ENCODE measurements at regions not wholly inside any gene's neighbourhood (a gene's known extent, or its start where the extent isn't known, plus 50 kb on each side); places are given as distances from the start of the nearest gene placed in this dataset.

DNA sequence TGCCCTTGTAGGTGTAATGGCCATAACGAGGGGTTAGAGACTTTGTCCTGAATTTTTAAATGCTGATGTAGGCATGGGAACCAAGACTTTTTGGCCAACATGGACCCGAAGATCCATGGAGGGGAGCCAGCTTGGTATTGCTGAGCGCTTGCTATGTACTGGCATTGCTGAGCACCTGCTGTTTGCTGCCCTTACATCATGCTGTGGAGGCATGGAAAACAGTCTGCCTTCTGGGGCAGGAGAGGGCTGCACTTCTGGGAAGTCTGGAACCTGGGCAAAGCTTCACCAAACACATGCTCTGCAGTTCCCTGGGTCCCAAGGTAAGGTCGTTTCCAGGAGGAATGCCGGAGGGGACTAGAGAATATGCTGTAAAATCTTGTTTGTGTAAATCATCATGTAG is 86.3 kb upstream of the CNIH3 start:
- intact Hi-C loops (cut with DNase I; ENCODE audit: low total_unique reads): no loop called here
- TF ChIP-seq, protein P1, sequence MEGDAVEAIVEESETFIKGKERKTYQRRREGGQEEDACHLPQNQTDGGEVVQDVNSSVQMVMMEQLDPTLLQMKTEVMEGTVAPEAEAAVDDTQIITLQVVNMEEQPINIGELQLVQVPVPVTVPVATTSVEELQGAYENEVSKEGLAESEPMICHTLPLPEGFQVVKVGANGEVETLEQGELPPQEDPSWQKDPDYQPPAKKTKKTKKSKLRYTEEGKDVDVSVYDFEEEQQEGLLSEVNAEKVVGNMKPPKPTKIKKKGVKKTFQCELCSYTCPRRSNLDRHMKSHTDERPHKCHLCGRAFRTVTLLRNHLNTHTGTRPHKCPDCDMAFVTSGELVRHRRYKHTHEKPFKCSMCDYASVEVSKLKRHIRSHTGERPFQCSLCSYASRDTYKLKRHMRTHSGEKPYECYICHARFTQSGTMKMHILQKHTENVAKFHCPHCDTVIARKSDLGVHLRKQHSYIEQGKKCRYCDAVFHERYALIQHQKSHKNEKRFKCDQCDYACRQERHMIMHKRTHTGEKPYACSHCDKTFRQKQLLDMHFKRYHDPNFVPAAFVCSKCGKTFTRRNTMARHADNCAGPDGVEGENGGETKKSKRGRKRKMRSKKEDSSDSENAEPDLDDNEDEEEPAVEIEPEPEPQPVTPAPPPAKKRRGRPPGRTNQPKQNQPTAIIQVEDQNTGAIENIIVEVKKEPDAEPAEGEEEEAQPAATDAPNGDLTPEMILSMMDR (IDR thresholded peaks at IDR 0.05): no peak
- TF ChIP-seq POLR2A (IDR thresholded peaks at IDR 0.05): no peak
- no peak for DNase-seq
- H3K27me3 ChIP-seq: no peaks in the 10 kb centered on the region
- H3K9me3 ChIP-seq: no peaks in the 10 kb centered on the region
- H3K36me3 ChIP-seq (ENCODE audit: low read depth, missing control alignments): no peaks in the 10 kb centered on the region
- no peaks in the 10 kb centered on the region for H3K4me1 ChIP-seq
- H3K4me3 ChIP-seq: no peak overlapping the region
- H3K27ac ChIP-seq: no peak overlapping the region
- 83 to 93% methylated on average over 5 of the region's 5 CpGs for WGBS, 2 donors

DNA sequence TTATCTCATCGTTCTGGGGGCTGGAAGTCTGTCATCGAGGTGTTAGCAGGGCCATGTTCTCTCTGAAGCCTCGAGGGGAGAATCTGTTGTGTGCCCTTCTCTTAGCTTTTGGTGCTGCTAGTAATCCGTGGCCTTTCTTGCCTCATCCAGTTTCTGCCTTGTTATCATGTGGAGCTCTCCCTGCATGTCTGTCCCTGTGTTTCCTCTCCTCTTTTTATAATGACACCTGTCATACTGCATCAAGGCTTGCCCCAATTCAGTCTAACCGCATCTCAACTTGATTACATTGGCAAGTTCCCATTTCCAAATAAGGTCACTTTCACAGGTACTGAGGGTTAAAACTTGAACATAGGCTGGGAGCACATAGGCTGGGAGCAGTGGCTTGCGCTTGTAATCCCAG is 82.6 kb upstream of the CNIH3 start:
- Histone ChIP-seq H3K4me1 (no peaks in the 10 kb centered on the region), H3K9me3 (no peaks in the 10 kb centered on the region), H3K27ac (no peak overlapping the region), H3K36me3 (ENCODE audit: low read depth, missing control alignments) (no peaks in the 10 kb centered on the region), H3K4me3 (no peak overlapping the region), H3K27me3 (no peaks in the 10 kb centered on the region)
- no peak for DNase-seq
- intact Hi-C loops (cut with DNase I; ENCODE audit: low total_unique reads): no loop called here
- TF ChIP-seq, protein P1 (IDR thresholded peaks at IDR 0.05): no peak
- TF ChIP-seq POLR2A (IDR thresholded peaks at IDR 0.05): no peak
- WGBS, 2 donors: 75 to 78% methylated on average over 6 of the region's 6 CpGs

- Histone ChIP-seq H3K27me3 (no peaks in the 10 kb centered on the region), H3K4me1 (no peaks in the 10 kb centered on the region), H3K36me3 (ENCODE audit: low read depth, missing control alignments) (no peaks in the 10 kb centered on the region), H3K9me3 (no peaks in the 10 kb centered on the region), H3K4me3 (no peak overlapping the region), H3K27ac (no peak overlapping the region)
- no peak for DNase-seq
- WGBS, 2 donors: 89 to 98% methylated on average over 3 of the region's 3 CpGs
- intact Hi-C loops (cut with DNase I; ENCODE audit: low total_unique reads): no loop called here
- TF ChIP-seq, protein P1 (IDR thresholded peaks at IDR 0.05): no peak
- TF ChIP-seq POLR2A (IDR thresholded peaks at IDR 0.05): no peak
Observed at GRCh38 chr1:224534731-224535130, 81.4 kb upstream of the CNIH3 start.

DNA sequence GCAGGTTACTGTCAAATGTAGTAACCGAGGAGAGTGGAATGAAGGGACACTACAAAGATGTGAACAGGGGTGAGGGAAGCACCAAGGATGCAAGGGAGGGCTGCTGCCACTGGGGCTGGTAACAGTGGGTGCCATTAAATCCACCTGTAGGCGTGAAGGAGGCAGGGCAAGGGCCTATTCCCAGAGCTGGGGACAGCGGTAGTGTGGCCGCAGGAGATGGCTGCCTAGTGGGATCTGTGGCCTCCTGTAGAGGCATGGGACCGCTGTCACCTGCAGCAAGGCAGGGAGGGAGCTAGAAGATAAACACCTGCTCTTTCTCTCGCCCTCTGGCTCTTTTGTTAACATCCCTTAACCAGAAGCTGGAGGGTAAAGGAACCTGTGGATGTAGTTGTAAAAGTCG is 80.5 kb upstream of the CNIH3 start:
- H3K9me3 ChIP-seq: no peaks in the 10 kb centered on the region
- H3K4me3 ChIP-seq: no peak overlapping the region
- WGBS, 2 donors: 94 to 95% methylated on average over 7 of the region's 7 CpGs

DNA sequence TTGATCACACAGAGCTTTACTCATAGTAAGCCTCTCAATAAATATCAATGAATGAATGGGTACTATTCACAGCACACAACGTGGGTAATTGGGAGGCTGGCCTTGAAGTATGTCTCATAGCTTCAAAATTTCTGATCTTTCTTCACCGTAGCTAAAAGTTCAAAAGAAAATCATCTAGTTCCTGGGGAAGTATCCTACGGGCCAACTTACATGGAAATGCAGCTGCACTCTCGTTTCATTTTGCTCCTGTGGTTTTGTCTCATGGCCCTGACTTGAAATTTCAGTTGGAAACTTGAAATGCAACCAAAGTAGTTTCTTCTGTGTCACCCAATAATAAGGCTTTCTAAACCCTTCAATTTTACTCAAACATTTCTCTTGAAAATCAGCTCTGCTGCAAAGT is 76.1 kb upstream of the CNIH3 start:
- TF ChIP-seq, protein P1 (IDR thresholded peaks at IDR 0.05): no peak
- no peak for TF ChIP-seq POLR2A (IDR thresholded peaks at IDR 0.05)
- Histone ChIP-seq H3K9me3 (no peaks in the 10 kb centered on the region), H3K4me3 (no peak overlapping the region), H3K27me3 (no peaks in the 10 kb centered on the region), H3K36me3 (ENCODE audit: low read depth, missing control alignments) (no peaks in the 10 kb centered on the region), H3K27ac (no peak overlapping the region), H3K4me1 (no peaks in the 10 kb centered on the region)
- intact Hi-C loops (cut with DNase I; ENCODE audit: low total_unique reads): no loop called here
- 31 to 40% methylated on average over 4 of the region's 4 CpGs for WGBS, 2 donors
- no peak for DNase-seq

More for the DNA sequence above, 80.5 kb upstream of the CNIH3 start:
- Histone ChIP-seq H3K27ac (no peak overlapping the region), H3K27me3 (no peaks in the 10 kb centered on the region), H3K36me3 (ENCODE audit: low read depth, missing control alignments) (no peaks in the 10 kb centered on the region), H3K4me1 (no peaks in the 10 kb centered on the region)
- intact Hi-C loops (cut with DNase I; ENCODE audit: low total_unique reads): no loop called here
- DNase-seq: no peak
- no peak for TF ChIP-seq POLR2A (IDR thresholded peaks at IDR 0.05)
- TF ChIP-seq, protein P1 (IDR thresholded peaks at IDR 0.05): no peak
